Pancreas (tissue), 10 donors: ENCODE measurements at regions not wholly inside any gene's neighbourhood (a gene's known extent, or its start where the extent isn't known, plus 50 kb on each side); places are given as distances from the start of the nearest gene placed in this dataset.

Source experiments
- ATAC-seq, 4 donors: fragments of 200-7000 bp; cut with Tn5 transposase; one replicate each; pipeline versions ENCODE4 v1.8.0 to v1.9.1; 2020; ENCODE audit warnings: mild to moderate bottlenecking in 4 of 4, moderate library complexity in 4 of 4
- DNase-seq, 6 donors: peaks; one replicate each; pipeline ENCODE4 v3.0.0-alpha.2; 2020
- FAIRE-seq: peaks from 2 replicates; lab custom pipeline; 2012; peaks lifted over from hg19 to GRCh38; lab: Jason Lieb, UNC
- H3K27ac ChIP-seq, 4 donors: fragments of 200-600 bp; sonication (generic); 1 replicate in 3 of 4; 2 replicates in 1 of 4; pipeline versions ENCODE4 v1.5.0 to v1.8.0; 2020
- H3K27me3 ChIP-seq, 4 donors: fragments of 200-600 bp; one replicate each; pipeline ENCODE4 v1.8.0; 2021
- H3K36me3 ChIP-seq, 3 donors: fragments of 200-600 bp; sonication (generic) in 1 of 3; one replicate each; pipeline versions ENCODE4 v1.5.0 to v1.8.0; 2020 to 2021
- H3K4me1 ChIP-seq, 3 donors: fragments of 200-600 bp; one replicate each; pipeline ENCODE4 v1.8.0; 2021
- H3K4me3 ChIP-seq, 4 donors: fragments of 200-600 bp; sonication (generic) in 2 of 4; one replicate each; pipeline versions ENCODE4 v1.5.0 to v1.8.0; 2020 to 2021
- H3K9me3 ChIP-seq, 4 donors: fragments of 200-600 bp; one replicate each; pipeline ENCODE4 v1.8.0; 2021
- WGBS, 2 donors: extraction: QIAGEN DNeasy Blood & Tissue Kit; methylation state at CpG; one replicate each; pipeline ENCODE4 v1.1.7; 2013; 5-methylcytosine and 5-hydroxymethylcytosine counted together
- intact Hi-C, 3 donors: fragments of 100-400 bp; cut with DNase I; formaldehyde crosslinking; loops; one replicate each; pipeline versions ENCODE4 v1.11.1 to v1.14.2; 2022
- TF ChIP-seq, protein P1 (sequence below), 4 donors: fragments of 200-600 bp; sonication (generic) in 3 of 4; IDR thresholded peaks; one replicate each; pipeline versions ENCODE4 v1.5.0 to v1.8.0; 2021; ENCODE audit warnings: antibody characterized with exemption in 4 of 4
- donor health status: healthy with polysubstance abuse.
- donor health status: DM: no; HTN: no; CAD: no; lungs with moderate emphysema.
- donor health status: DM: no; HTN: no; CAD: no.
- donor health status: control.
- donor health status: control.
- donor health status: Bipolar disorder and iron deficiency.
- donor health status: DM: yes; HTN: yes; CAD: no.
- donor health status: DM: no; HTN: no; CAD: no.
- donor health status: DM: no; HTN: no; CAD: no.
- donor health status: DM: yes; HTN: yes; CAD: no.

DNA sequence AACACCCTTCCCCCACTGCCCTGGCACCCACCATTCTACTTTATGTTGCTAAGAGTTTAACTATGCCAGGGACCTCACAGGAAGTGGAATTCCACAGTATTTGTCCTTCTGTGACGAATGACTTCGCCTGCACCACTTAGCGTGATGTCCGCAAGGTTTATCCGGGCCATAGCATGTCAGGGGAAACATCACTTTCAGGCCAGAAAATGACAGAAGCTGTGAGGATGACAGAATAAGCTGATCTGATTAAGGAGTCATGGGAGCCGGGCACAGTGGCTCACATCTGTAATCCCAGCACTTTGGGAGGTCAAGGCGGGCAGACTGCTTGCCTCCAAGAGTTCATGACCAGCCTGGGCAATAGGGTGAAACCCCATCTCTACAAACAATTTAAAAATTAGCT, 248.8 kb downstream of the EIPR1 start:
- WGBS, 2 donors: 77 to 82% methylated on average over 7 of the region's 7 CpGs
- TF ChIP-seq, protein P1, sequence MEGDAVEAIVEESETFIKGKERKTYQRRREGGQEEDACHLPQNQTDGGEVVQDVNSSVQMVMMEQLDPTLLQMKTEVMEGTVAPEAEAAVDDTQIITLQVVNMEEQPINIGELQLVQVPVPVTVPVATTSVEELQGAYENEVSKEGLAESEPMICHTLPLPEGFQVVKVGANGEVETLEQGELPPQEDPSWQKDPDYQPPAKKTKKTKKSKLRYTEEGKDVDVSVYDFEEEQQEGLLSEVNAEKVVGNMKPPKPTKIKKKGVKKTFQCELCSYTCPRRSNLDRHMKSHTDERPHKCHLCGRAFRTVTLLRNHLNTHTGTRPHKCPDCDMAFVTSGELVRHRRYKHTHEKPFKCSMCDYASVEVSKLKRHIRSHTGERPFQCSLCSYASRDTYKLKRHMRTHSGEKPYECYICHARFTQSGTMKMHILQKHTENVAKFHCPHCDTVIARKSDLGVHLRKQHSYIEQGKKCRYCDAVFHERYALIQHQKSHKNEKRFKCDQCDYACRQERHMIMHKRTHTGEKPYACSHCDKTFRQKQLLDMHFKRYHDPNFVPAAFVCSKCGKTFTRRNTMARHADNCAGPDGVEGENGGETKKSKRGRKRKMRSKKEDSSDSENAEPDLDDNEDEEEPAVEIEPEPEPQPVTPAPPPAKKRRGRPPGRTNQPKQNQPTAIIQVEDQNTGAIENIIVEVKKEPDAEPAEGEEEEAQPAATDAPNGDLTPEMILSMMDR (IDR thresholded peaks at IDR 0.05): no peak
- DNase-seq (no peak), FAIRE-seq (no peak), ATAC-seq (no peak)
- Histone ChIP-seq H3K4me3 (no peak overlapping the region), H3K4me1 (no peaks in the 10 kb centered on the region), H3K27me3 (no peaks in the 10 kb centered on the region), H3K27ac (no peak overlapping the region), H3K36me3 (no peaks in the 10 kb centered on the region), H3K9me3 (no peaks in the 10 kb centered on the region)
- intact Hi-C loops: no loop called here

DNA sequence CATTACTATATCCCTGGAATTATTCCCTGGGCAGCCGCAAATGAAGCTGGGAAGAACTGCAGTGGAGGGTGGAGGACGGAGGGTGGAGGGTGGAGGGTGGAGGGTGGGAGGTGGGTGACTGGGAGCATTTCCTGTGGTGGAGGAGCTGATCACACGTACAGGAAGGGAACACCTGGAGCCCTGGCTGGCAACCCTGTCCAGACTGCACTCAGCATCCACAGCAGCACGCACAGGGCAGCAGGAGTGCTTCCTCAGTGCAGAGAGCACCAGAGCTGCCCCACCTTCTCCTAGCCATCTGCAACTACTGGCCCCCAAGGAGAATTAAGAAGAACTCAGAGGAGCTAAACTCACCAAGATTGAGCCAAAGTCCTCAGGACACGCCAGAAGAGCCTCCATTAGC, 249.9 kb downstream of the EIPR1 start:
- Histone ChIP-seq H3K4me1 (no peaks in the 10 kb centered on the region), H3K9me3 (no peaks in the 10 kb centered on the region), H3K27me3 (no peaks in the 10 kb centered on the region), H3K4me3 (no peak overlapping the region), H3K36me3 (no peaks in the 10 kb centered on the region), H3K27ac (no peak overlapping the region)
- intact Hi-C loops: no loop called here
- 60 to 68% methylated on average over 5 of the region's 5 CpGs for WGBS, 2 donors
- no peak for ATAC-seq
- DNase-seq: no peak
- no peak for FAIRE-seq
- TF ChIP-seq, protein P1 (IDR thresholded peaks at IDR 0.05): no peak

DNA sequence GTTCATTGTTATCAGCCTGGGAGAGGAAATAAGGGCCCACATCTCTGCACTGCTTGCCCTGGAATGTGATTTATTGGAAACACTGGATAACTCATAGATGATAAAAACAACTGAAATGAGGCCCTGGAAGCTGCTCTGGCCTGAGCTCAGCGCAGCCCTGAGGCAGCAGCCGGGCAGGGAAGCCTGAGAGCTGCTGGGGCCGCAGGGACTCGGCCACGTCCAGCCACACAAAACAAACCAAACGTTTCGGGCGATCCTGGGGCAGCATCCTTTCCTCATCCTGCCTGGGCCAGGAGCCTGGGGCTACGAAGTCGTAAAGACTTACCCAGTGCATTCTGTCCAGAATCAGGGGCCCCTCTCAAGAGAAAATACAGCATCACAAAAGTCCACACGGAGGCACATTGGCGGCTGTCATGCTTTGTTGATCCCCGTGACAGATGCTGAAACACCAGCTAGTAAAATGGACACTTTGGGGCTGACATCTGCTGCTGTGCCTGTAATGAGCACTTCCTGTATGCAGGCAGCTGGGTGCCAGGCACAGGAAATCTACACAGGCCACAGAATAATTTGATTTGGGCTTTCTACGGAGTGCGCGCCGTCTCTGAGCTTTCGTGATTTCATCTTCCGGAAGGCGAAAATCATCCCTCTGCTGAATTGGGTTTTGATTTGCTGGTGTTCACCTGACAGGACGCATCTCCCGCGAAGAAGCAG, 250.6 kb downstream of the EIPR1 start:
- ATAC-seq: no peak
- FAIRE-seq: no peak

DNA sequence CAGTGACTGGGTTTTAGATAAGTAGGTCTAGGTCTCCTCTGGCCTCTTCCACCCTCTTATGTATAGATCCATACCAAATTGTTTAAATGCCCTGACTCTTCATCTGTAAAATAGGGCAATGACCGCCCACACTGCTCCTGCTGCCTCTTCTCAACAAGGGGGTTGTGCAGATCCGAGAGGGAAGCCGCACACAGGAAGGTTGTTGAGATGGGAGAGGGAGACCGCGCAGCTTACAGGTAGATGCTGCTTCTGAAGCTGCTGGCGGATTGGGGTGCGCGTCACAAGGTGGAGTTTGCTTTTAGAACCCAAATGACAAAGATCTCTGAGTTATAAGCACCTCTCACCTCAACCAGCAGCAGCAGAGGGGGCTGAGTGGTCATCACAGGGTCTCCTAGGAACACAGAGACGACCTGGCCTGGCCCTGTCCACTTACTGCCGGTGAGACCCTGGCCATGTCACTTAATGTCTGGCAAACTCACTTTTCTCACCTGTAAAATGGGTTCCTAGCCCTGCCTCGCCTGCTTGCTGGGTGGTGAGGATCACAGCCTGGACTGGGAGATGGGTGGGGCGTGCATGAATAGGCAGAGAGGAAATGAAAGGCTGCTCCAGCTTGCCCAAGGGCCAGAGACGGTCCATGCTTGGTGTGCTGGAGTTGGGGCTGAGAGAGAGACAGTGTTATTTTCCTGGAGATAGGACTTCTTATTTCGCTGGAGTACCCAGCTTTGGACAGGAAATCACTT, 251.3 kb downstream of the EIPR1 start:
- TF ChIP-seq, protein P1 (IDR thresholded peaks at IDR 0.05): no peak
- no peaks in the 10 kb centered on the region for H3K27me3 ChIP-seq
- no peaks in the 10 kb centered on the region for H3K4me1 ChIP-seq
- no peaks in the 10 kb centered on the region for H3K36me3 ChIP-seq
- H3K9me3 ChIP-seq: no peaks in the 10 kb centered on the region
- intact Hi-C loops: no loop called here
- FAIRE-seq (no peak), ATAC-seq (no peak), DNase-seq (no peak)
- no peak overlapping the region for H3K27ac ChIP-seq
- WGBS, 2 donors: 80 to 85% methylated on average over 13 to 14 of the region's 14 CpGs
- no peak overlapping the region for H3K4me3 ChIP-seq

More for the DNA sequence above, 250.6 kb downstream of the EIPR1 start:
- TF ChIP-seq, protein P1 (IDR thresholded peaks at IDR 0.05): no peak
- WGBS, 2 donors: 77 to 84% methylated on average over 23 of the region's 23 CpGs
- Histone ChIP-seq H3K36me3 (no peaks in the 10 kb centered on the region), H3K4me3 (no peak overlapping the region), H3K4me1 (no peaks in the 10 kb centered on the region), H3K9me3 (no peaks in the 10 kb centered on the region), H3K27me3 (no peaks in the 10 kb centered on the region), H3K27ac (no peak overlapping the region)
- intact Hi-C loops: no loop called here
- no peak for DNase-seq

DNA sequence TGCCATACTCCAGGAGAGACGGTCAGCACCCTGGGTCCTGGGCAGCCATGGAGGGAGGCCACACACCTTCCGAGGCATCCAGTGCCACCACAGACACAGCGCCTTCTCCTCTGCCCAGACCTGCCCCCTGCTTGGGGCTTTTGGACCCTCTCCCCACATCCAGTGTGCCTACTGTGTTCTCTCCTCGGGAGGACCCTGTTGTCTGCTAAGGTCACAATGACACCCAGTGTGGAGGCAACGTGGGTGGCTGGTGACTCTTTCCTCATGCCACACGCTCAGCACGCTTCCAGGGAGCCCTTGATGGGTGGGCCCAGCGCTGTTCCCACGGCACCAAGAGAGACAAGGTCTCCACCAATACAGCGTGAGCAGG, 251.9 kb downstream of the EIPR1 start:
- DNase-seq: no peak
- Histone ChIP-seq H3K4me3 (no peak overlapping the region), H3K4me1 (no peaks in the 10 kb centered on the region), H3K27me3 (no peaks in the 10 kb centered on the region), H3K9me3 (no peaks in the 10 kb centered on the region), H3K36me3 (no peaks in the 10 kb centered on the region), H3K27ac (no peak overlapping the region)
- ATAC-seq: no peak
- TF ChIP-seq, protein P1 (IDR thresholded peaks at IDR 0.05): no peak
- 77 to 85% methylated on average over 10 of the region's 10 CpGs for WGBS, 2 donors
- intact Hi-C loops: no loop called here
- no peak for FAIRE-seq
